GM21381 (cell line): ENCODE measurements at regions not wholly inside any gene's neighbourhood (a gene's known extent, or its start where the extent isn't known, plus 50 kb on each side); places are given as distances from the start of the nearest gene placed in this dataset.

ENCODE experiments used
- ATAC-seq: cut with Tn5 transposase; IDR thresholded peaks from one replicate; pipeline ENCODE4 v1.9.1; 2021; ENCODE audit warnings: mild to moderate bottlenecking, moderate library complexity; ENCODE audit not compliant: unreplicated experiment

- no peak for ATAC-seq
Observed at GRCh38 chr7:16026253-16027020, 340.0 kb upstream of the MEOX2 start.

- no peak for ATAC-seq
Observed at GRCh38 chr7:16025696-16026095, 339.2 kb upstream of the MEOX2 start.

- no peak for ATAC-seq
Observed at GRCh38 chr7:16023503-16023902, 337.0 kb upstream of the MEOX2 start.

DNA sequence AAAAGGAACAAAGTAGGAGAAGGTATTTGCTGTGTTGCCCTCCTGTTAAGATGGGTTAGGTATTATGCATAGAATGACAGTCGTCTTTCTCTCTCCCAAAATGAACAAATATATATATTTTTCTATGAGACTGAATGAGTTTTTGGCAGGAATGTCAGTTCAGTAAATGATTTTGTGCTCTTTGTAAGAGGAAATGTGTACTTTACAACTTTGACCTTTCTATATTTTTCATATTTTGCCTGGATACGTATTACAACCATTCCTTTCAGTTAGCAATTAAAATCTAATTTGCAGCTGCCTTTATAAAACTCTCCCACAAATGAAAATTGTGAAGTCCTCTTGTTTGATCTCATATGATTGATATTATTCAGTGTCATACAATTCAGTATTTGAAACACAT lies 336.6 kb upstream of the MEOX2 start:
- no peak for ATAC-seq

DNA sequence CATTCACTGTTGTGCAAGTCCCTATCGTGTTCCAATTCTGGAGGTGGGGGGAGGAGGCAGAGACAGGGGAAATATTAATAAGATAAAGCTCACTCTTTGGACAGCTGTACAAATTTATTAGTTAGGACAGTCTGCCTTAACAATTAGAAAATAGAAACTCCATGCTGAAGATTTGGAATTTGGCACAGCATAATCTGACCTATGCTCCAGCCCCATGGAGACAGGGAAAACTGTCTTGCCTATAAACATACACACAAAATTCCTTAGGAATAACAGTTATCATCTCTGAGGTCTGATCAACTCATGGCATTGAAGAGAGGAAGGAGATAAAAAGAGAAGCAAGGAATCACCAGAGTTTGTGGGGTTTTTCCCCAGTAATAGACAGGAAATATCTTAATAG lies 335.4 kb upstream of the MEOX2 start:
- no peak for ATAC-seq

DNA sequence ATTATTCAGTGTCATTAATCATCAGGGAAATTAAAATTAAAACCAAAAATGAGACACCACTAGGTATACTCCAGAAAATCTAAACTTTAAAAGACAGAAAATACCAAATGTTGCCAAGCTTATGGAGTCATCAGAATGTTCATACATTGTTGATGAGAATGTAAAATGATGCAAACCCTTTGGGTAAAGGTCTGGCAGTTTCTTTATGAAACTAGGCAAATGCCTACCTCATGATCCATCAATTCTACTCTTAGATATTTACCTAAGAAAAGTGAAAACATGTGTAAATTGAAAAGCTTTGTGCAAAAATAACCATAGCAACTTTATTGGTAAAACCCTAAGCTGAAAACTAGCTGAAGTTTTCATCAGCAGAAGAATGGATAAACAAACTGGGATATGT lies 329.5 kb upstream of the MEOX2 start:
- no peak for ATAC-seq

DNA sequence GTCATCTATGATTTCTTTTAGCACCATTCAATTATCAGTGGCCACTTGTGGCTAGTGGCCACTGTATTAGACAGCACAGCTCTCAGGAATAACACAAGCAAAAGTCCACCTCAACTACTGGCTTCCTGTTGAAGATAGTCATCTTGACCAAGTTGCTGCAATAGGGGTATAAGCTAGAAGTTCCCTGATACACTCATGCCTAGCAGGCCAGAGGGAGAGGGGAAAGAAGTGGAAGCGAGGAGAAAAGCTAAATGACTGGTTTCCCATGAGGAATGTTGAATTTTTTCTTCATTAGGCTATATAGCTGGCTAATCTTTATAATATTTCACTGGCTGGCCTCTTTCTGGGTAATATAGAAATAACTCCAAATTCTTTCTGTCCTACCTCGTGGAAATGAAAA lies 327.5 kb upstream of the MEOX2 start:
- no peak for ATAC-seq

GRCh38 chr7:16007911-16008310 lies 321.4 kb upstream of the MEOX2 start:
- ATAC-seq: no peak

GRCh38 chr7:16004702-16005101 lies 318.2 kb upstream of the MEOX2 start:
- no peak for ATAC-seq

DNA sequence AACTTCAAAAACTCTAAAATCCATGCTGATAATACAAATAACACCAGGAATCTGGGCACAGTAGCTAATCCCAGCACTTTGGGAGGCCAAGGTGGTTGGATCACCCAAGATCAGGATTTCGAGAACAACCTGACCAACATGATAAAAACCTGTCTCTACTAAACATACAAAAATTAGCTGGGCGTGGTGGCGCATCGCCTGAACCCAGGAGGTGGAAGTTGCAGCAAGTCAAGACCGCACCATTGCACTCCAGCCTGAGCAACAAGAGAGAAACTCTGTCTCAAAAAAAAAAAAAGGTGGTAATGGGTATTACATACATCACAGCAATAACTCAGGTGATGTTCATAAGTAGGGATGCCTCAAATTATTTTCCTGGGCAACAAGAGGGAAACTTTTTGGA lies 315.0 kb upstream of the MEOX2 start:
- no peak for ATAC-seq

- ATAC-seq: no peak
Observed at GRCh38 chr7:15998617-15999016, 312.1 kb upstream of the MEOX2 start.

GRCh38 chr7:15995027-15995426 lies 308.5 kb upstream of the MEOX2 start:
- no peak for ATAC-seq

GRCh38 chr7:15989194-15989593 lies 302.7 kb upstream of the MEOX2 start:
- ATAC-seq: no peak

DNA sequence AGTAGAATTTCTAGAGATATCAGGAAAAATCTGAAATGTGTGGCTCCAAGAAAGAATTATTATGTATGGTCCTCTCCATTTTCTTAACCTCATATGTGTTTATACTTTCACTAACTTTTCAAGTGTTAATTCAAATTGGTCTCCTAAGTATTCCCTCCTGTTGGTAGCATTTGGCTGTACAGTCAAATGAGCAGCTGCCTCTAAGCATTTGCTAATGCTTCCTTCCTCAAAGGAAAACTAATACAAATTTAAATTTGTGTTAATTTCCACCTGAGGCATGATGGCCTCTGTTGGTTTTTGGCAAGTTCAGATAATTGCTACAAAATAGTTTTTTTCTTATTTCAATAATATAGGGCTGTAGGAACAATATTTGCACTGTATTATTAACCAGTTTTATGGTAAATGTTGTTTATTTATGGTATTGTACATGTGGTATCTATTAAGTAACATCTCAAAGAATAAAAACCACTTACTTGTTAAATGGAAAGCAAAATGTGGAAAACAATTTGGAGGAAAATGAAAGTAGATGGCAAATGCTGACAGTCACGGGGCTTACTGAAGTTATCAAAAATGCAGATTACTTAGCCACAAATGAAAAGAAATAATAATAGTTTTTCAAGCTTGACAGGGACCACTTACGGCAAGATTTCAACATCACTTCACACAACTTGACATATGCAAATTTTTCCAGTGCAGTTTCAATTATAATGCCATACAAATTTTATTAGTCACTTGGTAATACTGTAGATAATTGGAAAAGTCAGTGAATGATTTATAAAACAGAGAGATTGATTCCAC lies 299.3 kb upstream of the MEOX2 start:
- no peak for ATAC-seq

DNA sequence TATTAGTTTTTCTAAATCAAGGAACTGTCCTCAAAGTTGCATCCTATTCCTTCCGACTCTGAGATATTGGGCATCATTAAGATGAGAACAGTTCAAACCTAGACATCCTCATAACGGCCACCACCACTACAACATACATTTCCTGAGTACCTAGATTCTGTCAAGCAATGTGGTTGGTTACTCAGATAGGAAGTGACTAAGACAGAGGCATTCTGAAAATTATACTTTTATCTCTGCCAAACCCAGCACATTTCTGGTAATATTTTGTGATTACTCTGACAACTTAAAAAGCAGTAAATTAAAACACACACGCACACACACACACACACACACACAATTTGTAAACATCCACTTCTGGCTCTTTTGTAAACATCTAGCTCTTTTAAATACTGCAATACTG lies 291.2 kb upstream of the MEOX2 start:
- no peak for ATAC-seq

GRCh38 chr7:15972862-15973275 lies 286.4 kb upstream of the MEOX2 start:
- no peak for ATAC-seq

DNA sequence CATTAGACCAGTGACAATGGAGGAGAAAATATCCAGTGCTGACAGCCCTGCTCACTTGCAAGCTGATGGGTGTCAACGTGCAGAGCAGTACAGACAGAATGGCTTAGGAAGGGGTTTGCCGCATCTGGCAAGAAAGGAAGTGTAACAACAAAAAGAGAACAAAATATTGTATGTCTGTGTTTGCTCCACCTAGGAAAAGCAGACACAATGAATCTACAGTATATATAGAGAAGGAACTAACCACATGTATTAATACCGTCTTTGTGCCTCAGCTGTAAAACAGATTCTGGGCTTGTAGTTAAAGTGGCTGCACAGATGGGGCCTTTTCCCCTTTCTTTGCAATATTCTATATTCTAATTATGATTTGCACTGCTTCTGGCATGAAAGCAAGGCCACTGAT lies 281.1 kb upstream of the MEOX2 start:
- ATAC-seq: no peak

DNA sequence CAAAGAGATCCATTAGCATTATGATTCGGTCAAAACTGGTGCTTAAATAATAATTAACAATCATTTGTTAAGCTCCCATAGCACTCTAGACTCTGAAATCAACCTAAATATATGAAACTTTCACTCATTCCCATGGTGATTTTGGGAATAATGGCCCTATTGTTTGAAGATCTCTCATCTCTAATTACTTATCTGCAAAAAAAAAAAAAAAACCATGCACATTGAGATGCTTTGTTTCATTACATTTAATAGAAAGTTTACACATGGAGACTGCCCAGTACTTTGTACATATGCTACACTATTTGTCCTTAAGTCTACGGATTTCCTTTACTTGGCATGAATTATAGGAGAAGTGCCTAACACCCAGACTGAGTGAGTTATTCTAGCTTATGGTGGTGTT lies 280.6 kb upstream of the MEOX2 start:
- no peak for ATAC-seq

GRCh38 chr7:15963206-15963605 lies 276.7 kb upstream of the MEOX2 start:
- no peak for ATAC-seq

- ATAC-seq: no peak
Observed at GRCh38 chr7:15954671-15955354, 268.3 kb upstream of the MEOX2 start.

DNA sequence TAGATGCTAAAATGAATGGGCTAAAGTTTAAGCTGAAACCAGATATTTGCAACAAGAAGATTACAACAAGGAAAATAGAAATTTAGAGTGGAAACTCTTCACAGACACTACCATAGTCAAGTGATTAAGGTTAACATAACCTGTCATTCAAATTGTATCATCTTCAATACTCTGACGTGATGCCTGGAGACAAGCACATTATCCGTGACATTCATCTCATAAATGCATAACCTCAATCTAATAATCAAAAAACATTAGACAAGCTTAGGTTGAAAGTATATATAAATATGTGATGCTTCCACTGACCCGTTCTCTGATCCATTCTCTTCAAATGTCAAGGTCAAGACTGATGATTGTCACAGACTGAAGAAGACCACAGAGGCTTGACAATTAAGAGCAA lies 263.8 kb upstream of the MEOX2 start:
- ATAC-seq: no peak

- no peak for ATAC-seq
Observed at GRCh38 chr7:15947754-15948153, 261.3 kb upstream of the MEOX2 start.
